ENCODE measurements at regions not wholly inside any gene's neighbourhood (a gene's known extent, or its start where the extent isn't known, plus 50 kb on each side); places are given as distances from the start of the nearest gene placed in this dataset.

DNA sequence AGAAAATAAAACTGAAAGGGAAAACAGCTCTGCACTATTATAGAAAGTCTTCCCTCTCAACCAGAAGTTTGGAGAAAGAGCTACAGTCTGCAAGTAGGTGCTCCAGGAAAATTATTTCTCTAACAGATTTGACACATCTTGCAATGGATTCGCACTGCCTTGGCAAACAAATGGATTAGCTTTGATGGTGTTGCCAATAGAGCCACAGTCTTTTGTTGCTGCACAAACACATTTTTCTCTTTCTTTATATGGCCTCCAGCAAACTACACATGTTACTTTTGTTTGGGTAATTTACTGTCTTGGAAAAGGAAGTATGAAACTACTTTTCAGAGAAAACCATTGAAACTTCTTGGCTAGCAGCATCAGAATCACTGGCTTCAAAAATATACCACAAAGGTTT, 523.1 kb downstream of the EFNA5 start:
- Histone ChIP-seq H3K4me3 (no peak overlapping the region), H3K9me3 (peaks cover 0 to 3% (median 0%) of the 10 kb centered on the region in 11 donors), H3K27me3 (no peaks in the 10 kb centered on the region), H3K4me1 (no peaks in the 10 kb centered on the region), H3K27ac (no peak overlapping the region), H3K36me3 (no peaks in the 10 kb centered on the region)
- no peak for TF ChIP-seq CTCF (IDR thresholded peaks at IDR 0.05)
- intact Hi-C loops (cut with DNase I): no loop called here
- DNase-seq (no peak), ATAC-seq (no peak)
- 90% methylated on average over 1 of the region's 1 CpG for WGBS, 2 donors

- H3K4me1 ChIP-seq: no peaks in the 10 kb centered on the region
- 58 to 65% methylated on average over 4 of the region's 4 CpGs for WGBS, 2 donors
- TF ChIP-seq CTCF (IDR thresholded peaks at IDR 0.05): no peak
- H3K4me3 ChIP-seq: no peak overlapping the region
- peaks cover 0 to 8% (median 0%) of the 10 kb centered on the region in 11 donors for H3K9me3 ChIP-seq
- no peak overlapping the region for H3K27ac ChIP-seq
- no peaks in the 10 kb centered on the region for H3K27me3 ChIP-seq
- DNase-seq: no peak
- ATAC-seq: no peak
- no peaks in the 10 kb centered on the region for H3K36me3 ChIP-seq
- intact Hi-C loops (cut with DNase I): no loop called here
Observed at GRCh38 chr5:107146901-107147300, 523.8 kb downstream of the EFNA5 start.

GRCh38 chr5:107135391-107135790, 535.3 kb downstream of the EFNA5 start:
- H3K4me3 ChIP-seq: no peak overlapping the region
- intact Hi-C loops (cut with DNase I): no loop called here
- no peak for TF ChIP-seq CTCF (IDR thresholded peaks at IDR 0.05)
- DNase-seq (no peak), ATAC-seq (no peak)
- no peak overlapping the region for H3K27ac ChIP-seq
- H3K9me3 ChIP-seq: peaks cover 0 to 51% (median 12%) of the 10 kb centered on the region in 11 donors
- H3K4me1 ChIP-seq: no peaks in the 10 kb centered on the region
- no peaks in the 10 kb centered on the region for H3K27me3 ChIP-seq
- WGBS, 2 donors: 69 to 85% methylated on average over 2 of the region's 2 CpGs
- no peaks in the 10 kb centered on the region for H3K36me3 ChIP-seq

- Histone ChIP-seq H3K36me3 (no peaks in the 10 kb centered on the region), H3K27me3 (no peaks in the 10 kb centered on the region), H3K4me1 (no peaks in the 10 kb centered on the region), H3K27ac (no peak overlapping the region), H3K9me3 (peaks cover 0 to 46% (median 8%) of the 10 kb centered on the region in 11 donors), H3K4me3 (no peak overlapping the region)
- no peak for ATAC-seq
- no peak for TF ChIP-seq CTCF (IDR thresholded peaks at IDR 0.05)
- intact Hi-C loops (cut with DNase I): no loop called here
- WGBS, 2 donors: 50 to 58% methylated on average over 2 of the region's 2 CpGs
- no peak for DNase-seq
Observed at GRCh38 chr5:107134931-107135330, 535.8 kb downstream of the EFNA5 start.
